Testis (tissue), 2 donors: ENCODE measurements at regions not wholly inside any gene's neighbourhood (a gene's known extent, or its start where the extent isn't known, plus 50 kb on each side); places are given as distances from the start of the nearest gene placed in this dataset.

ENCODE experiments used
- DNase-seq: peaks from one replicate; pipeline ENCODE4 v3.0.0-alpha.2; 2019
- H3K27ac ChIP-seq, 2 donors: fragments of 200-600 bp; sonication (generic); one replicate each; pipeline ENCODE4 v1.5.1; 2019
- H3K27me3 ChIP-seq: fragments of 200-600 bp; sonication (generic); one replicate; pipeline ENCODE4 v1.5.1; 2019
- H3K36me3 ChIP-seq: fragments of 200-600 bp; sonication (generic); one replicate; pipeline ENCODE4 v1.5.1; 2017; ENCODE audit warnings: low read depth; ENCODE audit errors: missing control alignments
- H3K4me1 ChIP-seq: fragments of 200-600 bp; sonication (generic); one replicate; pipeline ENCODE4 v1.5.1; 2019
- H3K4me3 ChIP-seq, 2 donors: fragments of 200-600 bp; sonication (generic); one replicate each; pipeline ENCODE4 v1.5.1; 2017 to 2019
- H3K9me3 ChIP-seq: fragments of 200-600 bp; sonication (generic); one replicate; pipeline ENCODE4 v1.5.1; 2017
- CTCF ChIP-seq, 3 experiments: fragments of 450-650 bp in 2 of 3; fragments of 200-600 bp in 1 of 3; sonication (generic) in 1 of 3; IDR thresholded peaks; one replicate each; pipeline ENCODE4 v1.5.1; 2016 to 2019; ENCODE audit warnings: antibody characterized with exemption in 3 of 3, mild to moderate bottlenecking in 2 of 3, moderate library complexity in 1 of 3
- POLR2A ChIP-seq: fragments of 450-650 bp; IDR thresholded peaks from one replicate; pipeline ENCODE4 v1.6.1; 2017; ENCODE audit warnings: antibody characterized with exemption, mild to moderate bottlenecking, moderate library complexity
- WGBS, 2 donors: methylation state at CpG; one replicate each; pipeline ENCODE4 v1.1.5; 2018; 5-methylcytosine and 5-hydroxymethylcytosine counted together
- intact Hi-C: fragments of 100-400 bp; cut with DNase I; formaldehyde crosslinking; loops from one replicate; pipeline ENCODE4 v1.15.1; 2023; ENCODE audit warnings: low total_unique reads

GRCh38 chr18:27707201-27707600, 469.7 kb downstream of the CDH2 start:
- Histone ChIP-seq H3K36me3 (no peaks in the 10 kb centered on the region), H3K27me3 (no peaks in the 10 kb centered on the region), H3K4me1 (no peaks in the 10 kb centered on the region), H3K4me3 (no peak overlapping the region), H3K9me3 (no peaks in the 10 kb centered on the region), H3K27ac (no peak overlapping the region)
- intact Hi-C loops, result no loop called here
- WGBS, 2 donors, result 94% methylated on average over 1 of the region's 1 CpG
- no peak for DNase-seq
- no peak for TF ChIP-seq POLR2A

GRCh38 chr18:27704736-27705361, 472.1 kb downstream of the CDH2 start:
- Histone ChIP-seq H3K4me3 (no peak overlapping the region), H3K9me3 (no peaks in the 10 kb centered on the region), H3K36me3 (no peaks in the 10 kb centered on the region), H3K4me1 (no peaks in the 10 kb centered on the region), H3K27ac (no peak overlapping the region), H3K27me3 (no peaks in the 10 kb centered on the region)
- 34 to 54% methylated on average over 3 of the region's 3 CpGs for WGBS, 2 donors
- no peak for DNase-seq
- TF ChIP-seq POLR2A (no peak), CTCF (IDR thresholded peaks at IDR 0.05) (no peak)
- intact Hi-C loops, result no loop called here

GRCh38 chr18:27699137-27699536, 477.8 kb downstream of the CDH2 start:
- no peak overlapping the region for H3K4me3 ChIP-seq
- intact Hi-C loops, result no loop called here
- DNase-seq, result no peak
- H3K9me3 ChIP-seq, result no peaks in the 10 kb centered on the region
- WGBS, 2 donors, result 63 to 73% methylated on average over 3 of the region's 3 CpGs
- H3K36me3 ChIP-seq, result no peaks in the 10 kb centered on the region
- H3K27ac ChIP-seq, result no peak overlapping the region
- H3K4me1 ChIP-seq, result no peaks in the 10 kb centered on the region
- TF ChIP-seq CTCF (IDR thresholded peaks at IDR 0.05) (no peak), POLR2A (no peak)
- H3K27me3 ChIP-seq, result no peaks in the 10 kb centered on the region

GRCh38 chr18:27696148-27696547, 480.8 kb downstream of the CDH2 start:
- Histone ChIP-seq H3K4me3 (no peak overlapping the region), H3K27me3 (no peaks in the 10 kb centered on the region), H3K9me3 (no peaks in the 10 kb centered on the region), H3K27ac (no peak overlapping the region), H3K36me3 (no peaks in the 10 kb centered on the region), H3K4me1 (no peaks in the 10 kb centered on the region)
- no peak for DNase-seq
- TF ChIP-seq CTCF (IDR thresholded peaks at IDR 0.05) (no peak), POLR2A (no peak)
- intact Hi-C loops, result no loop called here
- WGBS, 2 donors, result 97 to 100% methylated on average over 2 of the region's 2 CpGs

GRCh38 chr18:27695503-27695902, 481.4 kb downstream of the CDH2 start:
- no peaks in the 10 kb centered on the region for H3K4me1 ChIP-seq
- no peaks in the 10 kb centered on the region for H3K36me3 ChIP-seq
- H3K27me3 ChIP-seq, result no peaks in the 10 kb centered on the region
- DNase-seq, result no peak
- 53 to 59% methylated on average over 4 of the region's 4 CpGs for WGBS, 2 donors
- no peak overlapping the region for H3K4me3 ChIP-seq
- no peaks in the 10 kb centered on the region for H3K9me3 ChIP-seq
- no peak for TF ChIP-seq POLR2A
- no peak for TF ChIP-seq CTCF (IDR thresholded peaks at IDR 0.05)
- intact Hi-C loops, result no loop called here
- H3K27ac ChIP-seq, result no peak overlapping the region
